Stimulated activated CD4-positive, alpha-beta T cell treated with anti-CD3 and anti-CD28 coated beads, Interleukin-2, amount 100 ng/mL, for 24 hours (primary cell): ENCODE measurements at regions not wholly inside any gene's neighbourhood (a gene's known extent, or its start where the extent isn't known, plus 50 kb on each side); places are given as distances from the start of the nearest gene placed in this dataset.
"Not testable (repeated sequence)": the region's sequence is repeated elsewhere in the genome, so short reads cannot be mapped to it uniquely, and the experiment has no call there.

Experiments used
- DNase-seq, 2 donors: peaks; one replicate each; pipeline ENCODE4 v3.0.0-alpha.2; 2020

GRCh38 chr16:85510041-85510659, 103.0 kb upstream of the GSE1 start:
- DNase-seq = no peak

DNA sequence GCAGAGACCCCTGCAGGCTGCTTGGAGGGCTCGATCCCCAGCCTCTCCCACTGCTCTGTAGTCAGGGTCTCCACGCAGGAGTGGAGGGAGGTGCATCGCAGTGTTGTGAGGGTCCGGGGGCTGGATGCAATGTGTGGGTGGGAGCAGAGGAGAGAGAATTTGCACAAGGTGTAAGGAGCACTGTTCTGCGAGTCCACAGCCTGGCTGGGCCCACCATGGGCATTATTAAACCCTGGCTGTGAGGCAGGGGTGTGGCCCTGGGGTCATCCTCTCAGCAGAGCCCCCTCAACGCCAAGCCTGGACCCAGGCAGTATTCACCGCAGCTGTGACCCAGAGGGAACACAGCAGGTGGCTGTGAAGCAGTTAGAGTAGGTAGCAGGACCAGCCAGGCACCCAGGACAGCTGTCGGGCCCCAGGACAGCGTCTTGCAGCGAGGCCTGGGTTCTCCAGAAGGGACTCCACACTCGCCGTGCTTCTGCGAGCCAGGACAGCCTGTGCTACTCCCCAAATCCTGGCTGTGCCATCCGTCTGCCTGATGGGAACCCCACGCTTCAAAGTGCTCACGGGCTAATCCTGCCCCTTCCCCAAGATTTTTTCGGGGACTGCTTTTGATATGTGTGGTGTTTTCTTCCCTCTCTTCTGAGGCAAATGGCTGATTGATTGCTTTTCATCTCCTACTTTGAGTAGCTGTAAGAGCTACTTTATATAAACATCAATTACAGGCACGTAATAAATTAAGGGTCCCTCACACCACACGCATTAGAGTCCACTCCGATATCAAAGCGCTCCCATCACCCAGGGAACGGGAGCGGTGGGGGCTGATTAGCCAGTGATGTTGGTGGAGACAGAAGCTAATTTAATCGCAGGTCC, 100.9 kb upstream of the GSE1 start:
- no peak for DNase-seq

- DNase-seq = no peak
Measured at GRCh38 chr16:85512808-85513115, 100.4 kb upstream of the GSE1 start.

DNA sequence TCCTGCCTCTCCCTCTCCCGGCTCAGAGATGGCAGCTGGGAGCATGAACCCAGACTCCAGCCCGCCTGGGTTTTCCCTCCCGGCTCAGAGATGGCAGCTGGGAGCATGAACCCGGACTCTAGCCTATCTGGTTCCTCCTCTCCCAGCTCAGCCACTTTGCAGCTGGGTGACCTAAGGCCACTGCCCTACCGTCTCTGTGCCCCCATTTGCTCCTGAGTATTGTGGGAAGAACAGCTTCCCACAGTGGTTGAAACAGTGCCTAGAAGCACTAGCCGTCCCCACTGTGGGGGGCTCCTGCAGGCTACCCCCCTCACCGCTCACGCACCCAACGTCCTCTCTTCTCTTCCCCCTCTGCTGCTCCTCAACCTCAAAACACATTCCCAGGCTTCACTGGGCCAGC, 99.9 kb upstream of the GSE1 start:
- no peak for DNase-seq

DNA sequence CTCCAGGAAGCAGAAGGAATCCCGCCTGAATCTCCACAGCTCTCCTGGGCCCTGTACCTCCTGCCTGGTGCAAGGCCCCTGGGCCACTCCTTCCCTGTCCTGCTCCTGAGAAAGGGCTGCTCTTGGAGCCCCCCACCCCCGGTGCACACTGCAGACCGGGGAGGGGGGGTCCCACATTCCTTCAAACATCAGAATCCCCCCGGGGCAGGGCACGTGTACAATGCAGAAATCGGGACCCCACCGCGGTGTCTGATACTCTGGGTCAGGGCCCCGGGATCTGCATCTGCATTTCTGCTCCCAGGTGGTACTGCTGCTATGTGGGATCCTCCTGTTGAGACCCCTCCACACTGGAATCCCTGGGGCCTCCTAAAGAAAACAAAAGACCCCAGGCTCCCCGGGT, 99.5 kb upstream of the GSE1 start:
- no peak for DNase-seq

GRCh38 chr16:85514295-85514597, 98.9 kb upstream of the GSE1 start:
- DNase-seq = no peak

DNA sequence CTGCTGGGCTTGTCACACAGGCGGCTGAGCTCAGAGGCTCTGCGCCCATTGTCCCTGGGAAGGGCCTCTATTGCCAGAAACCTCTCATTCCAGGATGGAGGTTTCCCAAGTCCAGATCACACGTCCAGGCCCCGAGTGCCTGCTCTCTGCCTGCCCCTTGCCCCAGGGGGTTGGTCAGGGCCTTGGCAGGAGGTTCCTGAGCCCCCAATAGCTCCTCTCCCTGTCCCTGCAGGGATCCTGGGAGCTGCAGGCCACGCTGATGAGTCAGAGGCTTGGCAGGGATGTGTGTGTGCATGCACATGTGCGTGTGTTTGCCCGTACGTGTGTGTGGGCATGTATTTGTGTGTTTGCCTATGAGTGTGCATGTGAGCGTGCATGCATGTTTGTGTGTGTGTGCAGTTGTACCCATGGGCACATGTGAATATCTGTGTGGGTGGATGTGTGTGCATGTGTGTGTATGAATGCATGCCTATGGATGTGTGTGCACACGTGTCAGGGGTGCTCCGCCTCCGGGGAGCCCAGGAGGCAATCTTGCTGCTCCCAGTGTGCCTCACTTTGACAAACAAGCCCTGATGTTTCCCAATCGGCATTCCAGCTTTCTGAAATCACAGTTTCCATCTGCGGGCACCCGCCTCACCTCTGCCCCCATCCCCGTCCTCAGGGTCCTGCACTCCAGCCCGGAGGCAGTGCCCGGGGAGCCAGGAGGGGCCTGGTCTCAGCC, 98.4 kb upstream of the GSE1 start:
- DNase-seq = no peak

GRCh38 chr16:85515319-85515745, 97.8 kb upstream of the GSE1 start:
- no peak for DNase-seq

DNA sequence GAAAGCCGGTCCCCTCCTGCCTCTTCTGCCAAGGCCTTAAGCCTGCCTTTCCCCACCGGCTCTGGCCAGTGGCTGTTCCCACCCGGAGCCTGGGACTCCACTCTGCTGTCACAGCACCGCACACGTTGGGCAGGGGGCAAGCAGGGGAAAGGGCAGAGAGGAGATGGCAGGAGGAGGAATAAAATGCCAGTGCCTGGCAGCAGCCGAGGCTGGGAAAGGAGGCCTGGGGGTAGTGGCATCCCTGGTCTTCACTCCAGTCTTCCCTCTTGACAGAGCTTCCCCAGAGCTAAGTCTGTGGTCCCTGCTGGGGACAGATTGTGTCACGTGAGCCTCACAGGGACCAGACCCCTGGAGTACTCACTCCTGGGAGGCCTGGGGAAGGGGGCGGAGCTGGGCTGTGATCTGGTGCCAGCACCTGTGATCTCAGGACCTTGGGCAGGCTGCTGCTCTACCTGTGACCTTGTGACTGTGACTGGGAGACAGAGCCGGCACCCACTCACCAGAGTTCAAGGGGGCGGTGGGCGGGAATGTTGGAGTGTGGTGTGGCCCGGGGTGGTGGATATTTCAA, 97.2 kb upstream of the GSE1 start:
- DNase-seq = no peak

GRCh38 chr16:85517154-85517553, 96.0 kb upstream of the GSE1 start:
- no peak for DNase-seq

DNA sequence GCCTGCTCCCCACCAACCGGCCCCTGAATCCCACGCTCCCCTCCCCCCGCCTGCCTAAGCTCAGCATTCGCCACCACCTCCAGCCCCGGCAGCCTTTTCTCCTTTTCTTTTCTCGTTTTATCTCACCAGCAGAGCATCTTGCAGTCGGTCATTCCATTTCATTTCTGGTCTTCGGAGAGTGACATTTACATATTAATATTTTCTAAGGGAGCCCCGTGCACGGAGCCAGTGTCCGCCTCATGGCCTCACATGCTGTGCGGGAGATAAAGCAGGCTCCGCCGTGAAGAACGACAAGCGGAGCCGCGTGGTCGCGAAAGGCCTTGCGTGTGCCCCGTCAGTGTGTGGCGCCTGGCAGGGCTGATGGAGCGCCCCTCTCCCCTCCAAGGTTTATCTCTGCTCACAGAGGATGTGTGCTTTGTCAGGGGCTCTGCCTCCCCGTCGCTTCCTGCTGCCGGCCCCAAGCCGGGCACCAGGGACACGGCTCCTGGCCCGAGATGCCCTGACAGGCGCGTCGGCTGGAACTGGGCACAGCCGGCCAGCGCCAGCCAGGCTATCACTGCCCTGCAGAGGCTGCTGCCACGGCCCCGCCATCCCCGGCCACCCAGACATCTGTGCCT, 95.5 kb upstream of the GSE1 start:
- no peak for DNase-seq

- no peak for DNase-seq
Measured at GRCh38 chr16:85518398-85519049, 94.6 kb upstream of the GSE1 start.

- DNase-seq = not testable (repeated sequence)
Measured at GRCh38 chr16:85519050-85519440, 94.1 kb upstream of the GSE1 start.

- no peak for DNase-seq
Measured at GRCh38 chr16:85519540-85520231, 93.4 kb upstream of the GSE1 start.

- no peak for DNase-seq
Measured at GRCh38 chr16:85520853-85521521, 92.1 kb upstream of the GSE1 start.

GRCh38 chr16:85521552-85522307, 91.4 kb upstream of the GSE1 start:
- DNase-seq = no peak

- no peak for DNase-seq
Measured at GRCh38 chr16:85522308-85522841, 90.7 kb upstream of the GSE1 start.

DNA sequence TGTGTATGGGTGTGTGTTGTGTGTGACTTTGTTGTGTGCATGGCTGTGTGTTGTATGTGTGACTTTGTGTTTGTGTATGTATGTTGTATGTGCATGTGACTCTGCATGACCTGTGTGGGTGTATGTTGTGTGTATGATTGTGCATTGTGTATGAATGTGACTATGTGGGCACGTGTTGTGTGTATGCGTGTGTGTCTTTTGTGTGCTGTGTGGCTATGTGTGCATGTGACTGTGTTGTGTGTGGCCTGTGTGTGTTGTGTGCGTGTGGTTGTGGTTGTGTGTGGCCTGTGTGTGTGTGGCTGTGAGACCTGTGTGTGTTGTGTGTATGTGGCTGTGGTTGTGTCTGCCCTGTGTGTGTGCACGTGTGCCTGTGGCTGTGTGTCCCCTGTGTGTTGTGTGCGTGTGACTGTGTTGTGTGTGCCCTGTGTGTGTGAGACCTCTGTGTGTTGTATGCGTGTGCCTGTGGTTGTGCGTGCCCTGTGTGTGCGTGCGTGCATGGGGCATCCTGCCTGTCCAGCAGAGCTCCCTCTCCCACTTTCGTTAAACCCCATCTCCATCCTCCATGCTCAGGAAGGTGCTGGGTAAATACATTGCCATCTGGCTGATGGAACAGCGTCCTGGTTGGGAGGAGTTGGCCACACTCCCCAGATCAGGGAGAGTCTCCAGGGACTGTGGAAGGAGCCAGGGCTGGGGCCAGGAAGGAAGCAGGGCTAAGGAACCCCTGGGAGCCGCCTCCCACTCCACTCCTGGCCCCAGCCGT, 90.1 kb upstream of the GSE1 start:
- no peak for DNase-seq

DNA sequence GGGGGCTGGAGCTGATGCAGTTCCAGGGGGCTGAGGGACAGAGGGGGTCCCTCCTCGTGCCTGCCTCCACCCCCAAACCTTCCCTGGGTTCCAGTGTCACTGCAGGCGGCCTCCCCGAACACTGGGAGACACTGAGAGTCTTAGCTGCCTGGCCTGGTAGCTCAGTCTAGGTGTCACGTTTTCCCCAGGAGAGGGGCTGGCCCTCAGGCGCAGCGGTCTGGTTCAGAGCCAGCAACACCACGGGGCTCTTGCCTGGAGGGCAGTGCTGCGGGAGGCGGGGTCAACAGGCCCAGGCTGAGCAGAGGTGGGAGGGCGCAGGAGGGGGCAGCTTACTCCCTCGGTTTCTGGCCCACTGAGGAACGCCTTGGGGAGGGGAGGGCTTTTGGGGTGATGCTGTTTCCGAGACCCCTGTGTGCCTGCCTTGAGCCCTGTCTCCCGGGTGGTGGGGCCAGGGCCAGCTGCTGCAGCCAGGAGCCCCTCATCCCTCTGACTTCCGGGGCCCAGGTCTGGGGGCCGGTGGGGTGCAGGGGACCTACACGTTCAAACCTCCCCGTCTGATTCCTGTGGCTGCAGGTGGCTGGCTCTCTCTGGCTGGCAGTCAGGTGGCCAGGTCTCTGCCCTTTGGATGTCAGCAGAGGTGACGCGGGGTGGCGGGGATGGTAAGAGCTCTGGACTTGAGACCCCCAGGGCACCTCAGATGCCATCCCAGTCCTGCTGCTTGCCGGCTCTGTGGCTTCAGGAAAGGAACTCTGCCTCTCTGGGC, 89.3 kb upstream of the GSE1 start:
- DNase-seq = no peak
